GM23338 (cell line): ENCODE measurements at regions not wholly inside any gene's neighbourhood (a gene's known extent, or its start where the extent isn't known, plus 50 kb on each side); places are given as distances from the start of the nearest gene placed in this dataset.

Experiments used
- ATAC-seq: fragments of 200-7000 bp; cut with Tn5 transposase; 3 replicates; pipeline ENCODE4 v1.9.1; 2020
- DNase-seq: peaks from one replicate; pipeline ENCODE4 v3.0.0-alpha.2; 2015; ENCODE audit warnings: low spot score
- H2AFZ ChIP-seq: fragments of 200-600 bp; sonication (generic); 2 replicates; pipeline ENCODE4 v1.8.0; 2016; ENCODE audit warnings: antibody characterized with exemption, mild to moderate bottlenecking, moderate library complexity
- H3F3A ChIP-seq: fragments of 200-600 bp; sonication (generic); replicated peaks from 2 replicates; pipeline ENCODE4 v1.8.0; 2017; ENCODE audit warnings: antibody characterized with exemption, mixed run types, low read depth
- H3K27ac ChIP-seq: fragments of 200-600 bp; sonication (generic); 2 replicates; pipeline ENCODE4 v1.6.1; 2016; ENCODE audit warnings: low read depth
- H3K27me3 ChIP-seq: fragments of 200-600 bp; sonication (generic); 2 replicates; pipeline ENCODE4 v1.8.0; 2016; ENCODE audit warnings: mild to moderate bottlenecking, mixed run types, moderate library complexity; ENCODE audit not compliant: insufficient read depth
- H3K36me3 ChIP-seq: fragments of 200-600 bp; sonication (generic); 2 replicates; pipeline ENCODE4 v1.8.0; 2016; ENCODE audit warnings: mild to moderate bottlenecking; ENCODE audit not compliant: insufficient read depth
- H3K4me1 ChIP-seq: fragments of 200-600 bp; sonication (generic); 2 replicates; pipeline ENCODE4 v1.8.0; 2016; ENCODE audit warnings: mild to moderate bottlenecking, moderate library complexity; ENCODE audit not compliant: insufficient read depth
- H3K4me2 ChIP-seq: fragments of 200-600 bp; sonication (generic); 2 replicates; pipeline ENCODE4 v1.7.1; 2017; ENCODE audit warnings: mixed run types
- H3K4me3 ChIP-seq: fragments of 200-600 bp; sonication (generic); 2 replicates; pipeline ENCODE4 v1.6.1; 2016; ENCODE audit warnings: mixed run types
- H3K79me2 ChIP-seq: fragments of 200-600 bp; sonication (generic); replicated peaks from 2 replicates; pipeline ENCODE4 v1.8.0; 2017; ENCODE audit warnings: mild to moderate bottlenecking; ENCODE audit not compliant: insufficient read depth
- H3K9me2 ChIP-seq: fragments of 200-600 bp; sonication (generic); 2 replicates; pipeline ENCODE4 v1.8.0; 2017; ENCODE audit not compliant: insufficient read depth
- H4K20me1 ChIP-seq: fragments of 200-600 bp; sonication (generic); replicated peaks from 2 replicates; pipeline ENCODE4 v1.8.0; 2017; ENCODE audit warnings: mild to moderate bottlenecking; ENCODE audit not compliant: insufficient read depth
- H3K27ac Mint-ChIP-seq: 2 replicates; pipeline ENCODE4 v1.8.0; 2020; ENCODE audit warnings: inconsistent platforms, mild to moderate bottlenecking, moderate library complexity, mixed read lengths
- H3K27me3 Mint-ChIP-seq: 3 replicates; pipeline ENCODE4 v1.8.0; 2022; ENCODE audit warnings: low read depth, mild to moderate bottlenecking, moderate library complexity, mixed read lengths, inconsistent platforms; ENCODE audit not compliant: insufficient read depth, poor library complexity
- H3K36me3 Mint-ChIP-seq: 3 replicates; pipeline ENCODE4 v1.8.0; 2021; ENCODE audit warnings: low read depth, mild to moderate bottlenecking, inconsistent platforms, moderate library complexity, mixed read lengths
- H3K4me1 Mint-ChIP-seq: 3 replicates; pipeline ENCODE4 v1.8.0; 2020; ENCODE audit warnings: mild to moderate bottlenecking, inconsistent platforms, mixed read lengths
- H3K4me3 Mint-ChIP-seq: 3 replicates; pipeline ENCODE4 v1.8.0; 2021; ENCODE audit warnings: moderate library complexity, mild to moderate bottlenecking, inconsistent platforms, mixed read lengths
- H3K9me3 Mint-ChIP-seq: 3 replicates; pipeline ENCODE4 v1.8.0; 2020; ENCODE audit warnings: moderate library complexity, mild to moderate bottlenecking, inconsistent platforms, mixed read lengths
- CREB1 ChIP-seq: fragments of 250-450 bp; sonication (Bioruptor Pico); IDR thresholded peaks from 2 replicates; pipeline ENCODE4 v1.5.0; 2020; ENCODE audit warnings: low read depth, mild to moderate bottlenecking, moderate library complexity
- CTCF ChIP-seq, 2 experiments: fragments of 200-600 bp in 1 of 2; sonication (generic) in 1 of 2; conservative IDR thresholded peaks; 2 replicates each; pipeline versions ENCODE4 v1.5.1 to v1.6.1; 2016 to 2017; ENCODE audit warnings: antibody characterized with exemption in 2 of 2, low read depth in 2 of 2, mild to moderate bottlenecking in 2 of 2, moderate library complexity in 1 of 2
- ETS1 ChIP-seq: IDR thresholded peaks from 2 replicates; pipeline ENCODE4 v1.6.1; 2016; ENCODE audit warnings: antibody characterized with exemption
- EZH2 ChIP-seq: fragments of 200-600 bp; sonication (generic); IDR thresholded peaks from one replicate; pipeline ENCODE4 v1.8.0; 2017; ENCODE audit warnings: antibody characterized with exemption, mild to moderate bottlenecking, low read depth; ENCODE audit not compliant: unreplicated experiment
- JUNB ChIP-seq: IDR thresholded peaks from one replicate; pipeline ENCODE4 v1.6.1; 2016; ENCODE audit warnings: antibody characterized with exemption; ENCODE audit not compliant: unreplicated experiment
- NANOG ChIP-seq: IDR thresholded peaks from 2 replicates; pipeline ENCODE4 v1.6.1; 2016; ENCODE audit warnings: antibody characterized with exemption, borderline replicate concordance
- POLR2AphosphoS5 ChIP-seq: IDR thresholded peaks from 2 replicates; pipeline ENCODE4 v1.6.1; 2016; ENCODE audit warnings: antibody characterized with exemption, low read depth
- REST ChIP-seq: IDR thresholded peaks from one replicate; pipeline ENCODE4 v1.6.1; 2018; ENCODE audit warnings: antibody characterized with exemption; ENCODE audit not compliant: unreplicated experiment
- ZNF114 ChIP-seq: fragments of 250-450 bp; sonication (Bioruptor Pico); IDR thresholded peaks from 2 replicates; pipeline ENCODE4 v1.5.0; 2020; ENCODE audit warnings: mild to moderate bottlenecking, moderate library complexity
- TF ChIP-seq, protein P1 (sequence below): fragments of 250-450 bp; sonication (Bioruptor Pico); IDR thresholded peaks from 2 replicates; pipeline ENCODE4 v1.5.0; 2020; ENCODE audit warnings: mild to moderate bottlenecking, moderate library complexity

DNA sequence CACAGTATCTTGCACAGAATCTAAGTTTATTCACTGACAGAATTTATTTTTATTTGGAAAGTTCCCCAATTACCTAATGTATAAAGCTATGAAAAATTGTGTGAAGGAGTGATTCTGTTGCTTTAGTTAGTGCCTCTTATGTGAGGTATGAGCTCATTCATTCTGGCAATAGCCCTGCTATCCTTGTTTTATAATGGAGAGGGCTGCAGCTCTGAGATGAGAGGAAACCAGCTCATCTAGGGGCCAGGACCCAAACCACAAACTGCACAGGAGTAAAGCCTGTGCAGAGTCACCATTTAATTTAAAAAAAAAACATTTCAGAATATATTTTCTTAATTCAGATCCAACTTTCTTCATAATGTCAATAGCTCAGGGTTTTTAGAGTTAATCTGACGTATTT, 383.0 kb downstream of the TMEM182 start (continued):
- no peak for TF ChIP-seq REST
- TF ChIP-seq NANOG, result no peak
- no peak for TF ChIP-seq POLR2AphosphoS5
- TF ChIP-seq, protein P1, sequence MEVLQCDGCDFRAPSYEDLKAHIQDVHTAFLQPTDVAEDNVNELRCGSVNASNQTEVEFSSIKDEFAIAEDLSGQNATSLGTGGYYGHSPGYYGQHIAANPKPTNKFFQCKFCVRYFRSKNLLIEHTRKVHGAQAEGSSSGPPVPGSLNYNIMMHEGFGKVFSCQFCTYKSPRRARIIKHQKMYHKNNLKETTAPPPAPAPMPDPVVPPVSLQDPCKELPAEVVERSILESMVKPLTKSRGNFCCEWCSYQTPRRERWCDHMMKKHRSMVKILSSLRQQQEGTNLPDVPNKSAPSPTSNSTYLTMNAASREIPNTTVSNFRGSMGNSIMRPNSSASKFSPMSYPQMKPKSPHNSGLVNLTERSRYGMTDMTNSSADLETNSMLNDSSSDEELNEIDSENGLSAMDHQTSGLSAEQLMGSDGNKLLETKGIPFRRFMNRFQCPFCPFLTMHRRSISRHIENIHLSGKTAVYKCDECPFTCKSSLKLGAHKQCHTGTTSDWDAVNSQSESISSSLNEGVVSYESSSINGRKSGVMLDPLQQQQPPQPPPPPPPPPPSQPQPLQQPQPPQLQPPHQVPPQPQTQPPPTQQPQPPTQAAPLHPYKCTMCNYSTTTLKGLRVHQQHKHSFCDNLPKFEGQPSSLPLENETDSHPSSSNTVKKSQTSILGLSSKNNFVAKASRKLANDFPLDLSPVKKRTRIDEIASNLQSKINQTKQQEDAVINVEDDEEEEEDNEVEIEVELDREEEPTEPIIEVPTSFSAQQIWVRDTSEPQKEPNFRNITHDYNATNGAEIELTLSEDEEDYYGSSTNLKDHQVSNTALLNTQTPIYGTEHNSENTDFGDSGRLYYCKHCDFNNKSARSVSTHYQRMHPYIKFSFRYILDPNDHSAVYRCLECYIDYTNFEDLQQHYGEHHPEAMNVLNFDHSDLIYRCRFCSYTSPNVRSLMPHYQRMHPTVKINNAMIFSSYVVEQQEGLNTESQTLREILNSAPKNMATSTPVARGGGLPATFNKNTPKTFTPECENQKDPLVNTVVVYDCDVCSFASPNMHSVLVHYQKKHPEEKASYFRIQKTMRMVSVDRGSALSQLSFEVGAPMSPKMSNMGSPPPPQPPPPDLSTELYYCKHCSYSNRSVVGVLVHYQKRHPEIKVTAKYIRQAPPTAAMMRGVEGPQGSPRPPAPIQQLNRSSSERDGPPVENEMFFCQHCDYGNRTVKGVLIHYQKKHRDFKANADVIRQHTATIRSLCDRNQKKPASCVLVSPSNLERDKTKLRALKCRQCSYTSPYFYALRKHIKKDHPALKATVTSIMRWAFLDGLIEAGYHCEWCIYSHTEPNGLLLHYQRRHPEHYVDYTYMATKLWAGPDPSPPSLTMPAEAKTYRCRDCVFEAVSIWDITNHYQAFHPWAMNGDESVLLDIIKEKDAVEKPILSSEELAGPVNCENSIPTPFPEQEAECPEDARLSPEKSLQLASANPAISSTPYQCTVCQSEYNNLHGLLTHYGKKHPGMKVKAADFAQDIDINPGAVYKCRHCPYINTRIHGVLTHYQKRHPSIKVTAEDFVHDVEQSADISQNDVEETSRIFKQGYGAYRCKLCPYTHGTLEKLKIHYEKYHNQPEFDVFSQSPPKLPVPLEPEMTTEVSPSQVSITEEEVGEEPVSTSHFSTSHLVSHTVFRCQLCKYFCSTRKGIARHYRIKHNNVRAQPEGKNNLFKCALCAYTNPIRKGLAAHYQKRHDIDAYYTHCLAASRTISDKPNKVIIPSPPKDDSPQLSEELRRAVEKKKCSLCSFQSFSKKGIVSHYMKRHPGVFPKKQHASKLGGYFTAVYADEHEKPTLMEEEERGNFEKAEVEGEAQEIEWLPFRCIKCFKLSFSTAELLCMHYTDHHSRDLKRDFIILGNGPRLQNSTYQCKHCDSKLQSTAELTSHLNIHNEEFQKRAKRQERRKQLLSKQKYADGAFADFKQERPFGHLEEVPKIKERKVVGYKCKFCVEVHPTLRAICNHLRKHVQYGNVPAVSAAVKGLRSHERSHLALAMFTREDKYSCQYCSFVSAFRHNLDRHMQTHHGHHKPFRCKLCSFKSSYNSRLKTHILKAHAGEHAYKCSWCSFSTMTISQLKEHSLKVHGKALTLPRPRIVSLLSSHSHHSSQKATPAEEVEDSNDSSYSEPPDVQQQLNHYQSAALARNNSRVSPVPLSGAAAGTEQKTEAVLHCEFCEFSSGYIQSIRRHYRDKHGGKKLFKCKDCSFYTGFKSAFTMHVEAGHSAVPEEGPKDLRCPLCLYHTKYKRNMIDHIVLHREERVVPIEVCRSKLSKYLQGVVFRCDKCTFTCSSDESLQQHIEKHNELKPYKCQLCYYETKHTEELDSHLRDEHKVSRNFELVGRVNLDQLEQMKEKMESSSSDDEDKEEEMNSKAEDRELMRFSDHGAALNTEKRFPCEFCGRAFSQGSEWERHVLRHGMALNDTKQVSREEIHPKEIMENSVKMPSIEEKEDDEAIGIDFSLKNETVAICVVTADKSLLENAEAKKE (CRISPR knock-in tag), result no peak
- no peak for TF ChIP-seq EZH2
- TF ChIP-seq CREB1 (CRISPR knock-in tag), result no peak

GRCh38 chr2:103145739-103146138, 383.9 kb downstream of the TMEM182 start:
- H3K27ac Mint-ChIP-seq, result no peak overlapping the region
- no peaks in the 10 kb centered on the region for H3K4me1 ChIP-seq
- no peak for TF ChIP-seq JUNB
- TF ChIP-seq CTCF (conservative IDR thresholded peaks at IDR 0.05; ENCODE audit: low read depth in 2 of 2), result no peak
- no peak for TF ChIP-seq ETS1
- no peak for TF ChIP-seq CREB1 (CRISPR knock-in tag)
- no peak for TF ChIP-seq ZNF114 (CRISPR knock-in tag)

More at GRCh38 chr2:103145739-103146138, 383.9 kb downstream of the TMEM182 start:
- no peaks in the 10 kb centered on the region for H4K20me1 ChIP-seq
- DNase-seq (no peak), ATAC-seq (no peak)
- H3K27me3 ChIP-seq, result no peaks in the 10 kb centered on the region
- no peak overlapping the region for H3K4me2 ChIP-seq
- H3K4me1 Mint-ChIP-seq, result no peaks in the 10 kb centered on the region
- H2AFZ ChIP-seq, result no peak overlapping the region
- H3K36me3 ChIP-seq, result no peaks in the 10 kb centered on the region
- no peaks in the 10 kb centered on the region for H3K27me3 Mint-ChIP-seq
- no peaks in the 10 kb centered on the region; the same call in 1 of the 2 replicates for H3K9me2 ChIP-seq
- no peaks in the 10 kb centered on the region for H3K79me2 ChIP-seq
- peaks cover 2% of the 10 kb centered on the region; the same call in 2 of the 3 replicates for H3K9me3 Mint-ChIP-seq
- H3F3A ChIP-seq, result no peaks in the 10 kb centered on the region
- H3K4me3 ChIP-seq, result no peak overlapping the region
- H3K36me3 Mint-ChIP-seq, result no peaks in the 10 kb centered on the region
- H3K27ac ChIP-seq, result no peak overlapping the region
- no peak overlapping the region for H3K4me3 Mint-ChIP-seq
